GM12891 (cell line): ENCODE measurements at regions not wholly inside any gene's neighbourhood (a gene's known extent, or its start where the extent isn't known, plus 50 kb on each side); places are given as distances from the start of the nearest gene placed in this dataset.

Experiments
- POLR2A ChIP-seq: IDR thresholded peaks from 2 replicates; pipeline ENCODE4 v1.6.1; 2011; ENCODE audit warnings: low read depth, low read length, control low read depth
- POLR2AphosphoS5 ChIP-seq: IDR thresholded peaks from 2 replicates; pipeline ENCODE4 v1.6.1; 2011; ENCODE audit warnings: low read depth, low read length, control low read depth
- TAF1 ChIP-seq: IDR thresholded peaks from 2 replicates; pipeline ENCODE4 v1.6.1; 2011; ENCODE audit warnings: low read depth, low read length, control low read depth

- no peak for TF ChIP-seq POLR2A
- TF ChIP-seq POLR2AphosphoS5, result no peak
- no peak for TF ChIP-seq TAF1
These were observed 125.3 kb upstream of the IL15 start for GRCh38 chr4:141511055-141511454.
